ENCODE measurements at regions not wholly inside any gene's neighbourhood (a gene's known extent, or its start where the extent isn't known, plus 50 kb on each side); places are given as distances from the start of the nearest gene placed in this dataset.
A peak's percentile ranks its signal among the peaks of the same experiment; 100 is the strongest.

DNA sequence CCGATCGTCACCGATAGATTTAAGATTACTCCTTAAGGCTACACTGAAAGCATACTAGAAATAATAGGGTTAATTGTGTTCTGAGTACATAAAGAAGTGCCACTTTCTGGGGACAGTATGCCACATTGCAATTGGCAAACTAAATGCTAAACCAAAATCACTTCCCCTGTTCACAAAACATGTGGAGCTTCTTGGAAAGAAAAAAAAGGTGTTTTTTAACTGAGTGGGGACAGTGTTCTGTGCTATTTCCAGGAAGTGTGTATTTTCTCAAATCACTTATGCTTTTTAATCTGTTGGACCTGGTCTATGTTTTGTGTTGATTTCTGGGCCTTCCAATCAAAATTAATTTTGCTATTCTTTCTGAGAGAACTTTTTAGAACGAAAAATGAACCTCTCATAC is 149.3 kb upstream of the MPDZ start:
- BruUV-seq (replicated peaks) = no TSS peak
- in situ Hi-C loops (cut with HindIII; ENCODE audit: low pct_unique_long_range_greater_than_20kb, low sequenced_read_pairs) = no loop called here
- no peaks in the 10 kb centered on the region for H3K27me3 ChIP-seq (ENCODE audit: control insufficient read depth, insufficient read depth, low read length)
- CTCF ChIA-PET = no interaction called here
- intact Hi-C loops (cut with micrococcal nuclease; ENCODE audit: unreplicated experiment) = no loop called here
- no peaks in the 10 kb centered on the region; the same call in 1 of the 2 replicates for H3K36me3 ChIP-seq (ENCODE audit: control insufficient read depth, insufficient read depth, low read length)
- ATAC-seq (no peak), DNase-seq (ENCODE audit: low read depth, low spot score) (no peak)
- POLR2A ChIA-PET = no interaction called here
- no peak for TF ChIP-seq POLR2AphosphoS5 (IDR thresholded peaks at IDR 0.05; ENCODE audit: low read depth, low read length)
- H3K4me3 ChIP-seq (ENCODE audit: low read depth in 2 of 2, low read length in 2 of 2) = no peak overlapping the region
- H3K9me3 ChIP-seq (ENCODE audit: control insufficient read depth, insufficient read depth, low read depth, low read length) = no peaks in the 10 kb centered on the region
- no peak overlapping the region for H3K27ac ChIP-seq (ENCODE audit: low read length)
- no peaks in the 10 kb centered on the region for H3K4me1 ChIP-seq (ENCODE audit: control insufficient read depth, insufficient read depth, low read length)

DNA sequence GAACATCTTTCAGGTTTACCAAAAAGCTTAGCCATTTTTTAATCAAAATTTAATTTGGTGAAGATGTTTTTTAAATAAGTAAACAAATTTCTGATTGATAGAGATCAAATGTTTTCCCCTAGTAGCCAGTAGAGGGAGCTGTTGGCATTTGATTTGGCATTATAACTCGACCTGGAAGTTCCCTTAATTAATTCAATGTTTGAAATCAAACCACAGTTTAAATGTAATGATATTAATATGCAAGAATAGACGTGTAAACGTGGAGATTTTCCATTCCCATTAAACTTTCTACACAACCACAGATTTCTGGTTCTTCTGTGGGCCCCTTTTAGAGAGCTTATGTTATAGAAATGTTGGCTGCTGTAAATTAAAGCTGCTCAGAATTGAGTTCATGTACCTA is 148.1 kb upstream of the MPDZ start:
- DNase-seq (ENCODE audit: low read depth, low spot score) (no peak), ATAC-seq (no peak)
- Histone ChIP-seq H3K4me1 (ENCODE audit: control insufficient read depth, insufficient read depth, low read length) (no peaks in the 10 kb centered on the region), H3K27ac (ENCODE audit: low read length) (no peak overlapping the region), H3K9me3 (ENCODE audit: control insufficient read depth, insufficient read depth, low read depth, low read length) (no peaks in the 10 kb centered on the region), H3K36me3 (ENCODE audit: control insufficient read depth, insufficient read depth, low read length) (no peaks in the 10 kb centered on the region; the same call in 1 of the 2 replicates), H3K4me3 (ENCODE audit: low read depth in 2 of 2, low read length in 2 of 2) (no peak overlapping the region), H3K27me3 (ENCODE audit: control insufficient read depth, insufficient read depth, low read length) (no peaks in the 10 kb centered on the region)
- BruUV-seq (replicated peaks) = no TSS peak
- ChIA-PET CTCF (interaction anchor here (0.6 kb wide), 1 partner anchor 142 kb away, joined by 4 read pairs; no protein-coding TSS in a partner anchor), POLR2A (no interaction called here)
- in situ Hi-C loops (cut with HindIII; ENCODE audit: low pct_unique_long_range_greater_than_20kb, low sequenced_read_pairs) = no loop called here
- intact Hi-C loops (cut with micrococcal nuclease; ENCODE audit: unreplicated experiment) = no loop called here
- TF ChIP-seq SIN3A (IDR thresholded peaks at IDR 0.05; ENCODE audit: borderline replicate concordance, insufficient read depth, low read depth, low read length) (no peak), POLR2AphosphoS5 (IDR thresholded peaks at IDR 0.05; ENCODE audit: low read depth, low read length) (no peak)
- TF ChIP-seq, protein P1, sequence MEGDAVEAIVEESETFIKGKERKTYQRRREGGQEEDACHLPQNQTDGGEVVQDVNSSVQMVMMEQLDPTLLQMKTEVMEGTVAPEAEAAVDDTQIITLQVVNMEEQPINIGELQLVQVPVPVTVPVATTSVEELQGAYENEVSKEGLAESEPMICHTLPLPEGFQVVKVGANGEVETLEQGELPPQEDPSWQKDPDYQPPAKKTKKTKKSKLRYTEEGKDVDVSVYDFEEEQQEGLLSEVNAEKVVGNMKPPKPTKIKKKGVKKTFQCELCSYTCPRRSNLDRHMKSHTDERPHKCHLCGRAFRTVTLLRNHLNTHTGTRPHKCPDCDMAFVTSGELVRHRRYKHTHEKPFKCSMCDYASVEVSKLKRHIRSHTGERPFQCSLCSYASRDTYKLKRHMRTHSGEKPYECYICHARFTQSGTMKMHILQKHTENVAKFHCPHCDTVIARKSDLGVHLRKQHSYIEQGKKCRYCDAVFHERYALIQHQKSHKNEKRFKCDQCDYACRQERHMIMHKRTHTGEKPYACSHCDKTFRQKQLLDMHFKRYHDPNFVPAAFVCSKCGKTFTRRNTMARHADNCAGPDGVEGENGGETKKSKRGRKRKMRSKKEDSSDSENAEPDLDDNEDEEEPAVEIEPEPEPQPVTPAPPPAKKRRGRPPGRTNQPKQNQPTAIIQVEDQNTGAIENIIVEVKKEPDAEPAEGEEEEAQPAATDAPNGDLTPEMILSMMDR (IDR thresholded peaks at IDR 0.05) = peak; percentile 47; the same call in 1 of the 2 replicates

DNA sequence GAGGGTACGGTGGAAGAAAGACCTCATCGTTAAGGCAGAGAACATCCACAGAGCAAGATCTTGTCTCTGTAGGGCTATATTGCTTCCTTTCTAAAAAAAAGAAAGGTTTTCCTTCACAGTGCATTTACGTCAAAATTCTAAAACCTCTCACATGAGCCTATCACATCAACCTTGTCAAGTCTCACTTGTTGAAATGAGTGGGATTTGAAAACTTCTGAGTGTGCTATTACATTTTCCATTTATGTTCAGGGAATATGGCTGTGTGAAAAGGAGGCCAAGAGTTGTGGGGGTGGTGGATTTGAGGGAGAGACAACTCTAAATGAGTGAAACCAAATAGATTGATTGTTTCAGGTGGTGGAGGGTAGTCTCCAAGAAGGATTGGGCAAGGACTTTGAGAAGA is 147.1 kb upstream of the MPDZ start:
- no peaks in the 10 kb centered on the region for H3K4me1 ChIP-seq (ENCODE audit: control insufficient read depth, insufficient read depth, low read length)
- no TSS peak for BruUV-seq (replicated peaks)
- H3K4me3 ChIP-seq (ENCODE audit: low read depth in 2 of 2, low read length in 2 of 2) = no peak overlapping the region
- ChIA-PET POLR2A (no interaction called here), CTCF (no interaction called here)
- H3K9me3 ChIP-seq (ENCODE audit: control insufficient read depth, insufficient read depth, low read depth, low read length) = no peaks in the 10 kb centered on the region
- TF ChIP-seq SIN3A (IDR thresholded peaks at IDR 0.05; ENCODE audit: borderline replicate concordance, insufficient read depth, low read depth, low read length) = no peak
- no peak for TF ChIP-seq POLR2AphosphoS5 (IDR thresholded peaks at IDR 0.05; ENCODE audit: low read depth, low read length)
- TF ChIP-seq, protein P2, sequence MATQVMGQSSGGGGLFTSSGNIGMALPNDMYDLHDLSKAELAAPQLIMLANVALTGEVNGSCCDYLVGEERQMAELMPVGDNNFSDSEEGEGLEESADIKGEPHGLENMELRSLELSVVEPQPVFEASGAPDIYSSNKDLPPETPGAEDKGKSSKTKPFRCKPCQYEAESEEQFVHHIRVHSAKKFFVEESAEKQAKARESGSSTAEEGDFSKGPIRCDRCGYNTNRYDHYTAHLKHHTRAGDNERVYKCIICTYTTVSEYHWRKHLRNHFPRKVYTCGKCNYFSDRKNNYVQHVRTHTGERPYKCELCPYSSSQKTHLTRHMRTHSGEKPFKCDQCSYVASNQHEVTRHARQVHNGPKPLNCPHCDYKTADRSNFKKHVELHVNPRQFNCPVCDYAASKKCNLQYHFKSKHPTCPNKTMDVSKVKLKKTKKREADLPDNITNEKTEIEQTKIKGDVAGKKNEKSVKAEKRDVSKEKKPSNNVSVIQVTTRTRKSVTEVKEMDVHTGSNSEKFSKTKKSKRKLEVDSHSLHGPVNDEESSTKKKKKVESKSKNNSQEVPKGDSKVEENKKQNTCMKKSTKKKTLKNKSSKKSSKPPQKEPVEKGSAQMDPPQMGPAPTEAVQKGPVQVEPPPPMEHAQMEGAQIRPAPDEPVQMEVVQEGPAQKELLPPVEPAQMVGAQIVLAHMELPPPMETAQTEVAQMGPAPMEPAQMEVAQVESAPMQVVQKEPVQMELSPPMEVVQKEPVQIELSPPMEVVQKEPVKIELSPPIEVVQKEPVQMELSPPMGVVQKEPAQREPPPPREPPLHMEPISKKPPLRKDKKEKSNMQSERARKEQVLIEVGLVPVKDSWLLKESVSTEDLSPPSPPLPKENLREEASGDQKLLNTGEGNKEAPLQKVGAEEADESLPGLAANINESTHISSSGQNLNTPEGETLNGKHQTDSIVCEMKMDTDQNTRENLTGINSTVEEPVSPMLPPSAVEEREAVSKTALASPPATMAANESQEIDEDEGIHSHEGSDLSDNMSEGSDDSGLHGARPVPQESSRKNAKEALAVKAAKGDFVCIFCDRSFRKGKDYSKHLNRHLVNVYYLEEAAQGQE (IDR thresholded peaks at IDR 0.05; ENCODE audit: insufficient read depth in 1 of 2, low read depth in 2 of 2, low read length in 1 of 2) = no peak
- TF ChIP-seq, protein P1 (IDR thresholded peaks at IDR 0.05) = no peak
- TF ChIP-seq TCF7L2 (IDR thresholded peaks at IDR 0.05; ENCODE audit: low read depth, low read length) = no peak
- no peak for ATAC-seq
- DNase-seq (ENCODE audit: low read depth, low spot score) = no peak
- in situ Hi-C loops (cut with HindIII; ENCODE audit: low pct_unique_long_range_greater_than_20kb, low sequenced_read_pairs) = no loop called here
- intact Hi-C loops (cut with micrococcal nuclease; ENCODE audit: unreplicated experiment) = no loop called here
- H3K27ac ChIP-seq (ENCODE audit: low read length) = no peak overlapping the region
- no peaks in the 10 kb centered on the region for H3K27me3 ChIP-seq (ENCODE audit: control insufficient read depth, insufficient read depth, low read length)
- H3K36me3 ChIP-seq (ENCODE audit: control insufficient read depth, insufficient read depth, low read length) = no peaks in the 10 kb centered on the region; the same call in 1 of the 2 replicates
